ENCODE measurements at regions not wholly inside any gene's neighbourhood (a gene's known extent, or its start where the extent isn't known, plus 50 kb on each side); places are given as distances from the start of the nearest gene placed in this dataset.

- H2AK5ac ChIP-seq (ENCODE audit: low read length), result no peak overlapping the region
- whole genome bisulfite sequencing (ENCODE audit: extremely low coverage, insufficient coverage, low lambda C conversion rate), result no CpG with 5 or more reads among the region's 2 CpGs
Measured at GRCh38 chr18:70617020-70617763, 328.3 kb downstream of the SOCS6 start.

GRCh38 chr18:70600225-70600925, 311.5 kb downstream of the SOCS6 start:
- Histone ChIP-seq H2BK5ac (ENCODE audit: low read length) (no peak overlapping the region), H4K8ac (ENCODE audit: low read depth, low read length) (no peak overlapping the region), H3K9ac (ENCODE audit: low read length) (no peak overlapping the region), H2AK5ac (ENCODE audit: low read length) (no peak overlapping the region), H3K4ac (ENCODE audit: low read depth, low read length) (no peak overlapping the region), H3K23ac (ENCODE audit: low read length) (no peak overlapping the region), H4K5ac (ENCODE audit: low read length) (no peak overlapping the region), H3K18ac (ENCODE audit: low read length) (no peak overlapping the region), H3K36me3 (ENCODE audit: control insufficient read depth, insufficient read depth, low read length) (no peaks in the 10 kb centered on the region), H3K27me3 (ENCODE audit: insufficient read depth, low read length, poor library complexity) (no peaks in the 10 kb centered on the region), H3K79me2 (ENCODE audit: control insufficient read depth, insufficient read depth, low read length) (no peaks in the 10 kb centered on the region), H3K4me3 (ENCODE audit: low read length) (no peak overlapping the region), H3K79me1 (ENCODE audit: low read length) (no peaks in the 10 kb centered on the region), H3K56ac (ENCODE audit: low read length) (no peak overlapping the region), H3K4me2 (ENCODE audit: low read length) (no peak overlapping the region), H3K4me1 (ENCODE audit: control insufficient read depth, low read depth, low read length) (no peaks in the 10 kb centered on the region), H3K27ac (ENCODE audit: low read depth, low read length) (no peak overlapping the region), H2BK120ac (ENCODE audit: low read depth, low read length) (no peak overlapping the region), H2BK15ac (replicated peaks; ENCODE audit: low read depth) (no peak overlapping the region)
- no CpG with 5 or more reads among the region's 1 CpG for WGBS (ENCODE audit: extremely low coverage, insufficient coverage, low lambda C conversion rate)
- no peak for DNase-seq

More at GRCh38 chr18:70617020-70617763, 328.3 kb downstream of the SOCS6 start:
- no peak overlapping the region for H2BK120ac ChIP-seq (ENCODE audit: low read depth, low read length)
- no peaks in the 10 kb centered on the region for H3K79me2 ChIP-seq (ENCODE audit: control insufficient read depth, insufficient read depth, low read length)
- H3K9ac ChIP-seq (ENCODE audit: low read length), result no peak overlapping the region
- H3K4ac ChIP-seq (ENCODE audit: low read depth, low read length), result no peak overlapping the region
- H3K4me2 ChIP-seq (ENCODE audit: low read length), result no peak overlapping the region
- H4K8ac ChIP-seq (ENCODE audit: low read depth, low read length), result no peak overlapping the region
- no peak overlapping the region for H3K4me3 ChIP-seq (ENCODE audit: low read length)
- no peak overlapping the region for H3K27ac ChIP-seq (ENCODE audit: low read depth, low read length)
- no peak overlapping the region for H3K23ac ChIP-seq (ENCODE audit: low read length)
- no peak overlapping the region for H2BK15ac ChIP-seq (replicated peaks; ENCODE audit: low read depth)
- H3K36me3 ChIP-seq (ENCODE audit: control insufficient read depth, insufficient read depth, low read length), result no peaks in the 10 kb centered on the region
- H3K27me3 ChIP-seq (ENCODE audit: insufficient read depth, low read length, poor library complexity), result no peaks in the 10 kb centered on the region
- no peak overlapping the region for H3K18ac ChIP-seq (ENCODE audit: low read length)
- H3K79me1 ChIP-seq (ENCODE audit: low read length), result no peaks in the 10 kb centered on the region
- no peak overlapping the region for H3K56ac ChIP-seq (ENCODE audit: low read length)
- H4K5ac ChIP-seq (ENCODE audit: low read length), result no peak overlapping the region
- H2BK5ac ChIP-seq (ENCODE audit: low read length), result no peak overlapping the region
- no peak for DNase-seq
- H3K4me1 ChIP-seq (ENCODE audit: control insufficient read depth, low read depth, low read length), result no peaks in the 10 kb centered on the region

- Histone ChIP-seq H3K27me3 (ENCODE audit: insufficient read depth, low read length, poor library complexity) (no peaks in the 10 kb centered on the region), H2BK5ac (ENCODE audit: low read length) (no peak overlapping the region), H2BK120ac (ENCODE audit: low read depth, low read length) (no peak overlapping the region), H3K79me1 (ENCODE audit: low read length) (no peaks in the 10 kb centered on the region), H3K4me2 (ENCODE audit: low read length) (no peak overlapping the region), H3K36me3 (ENCODE audit: control insufficient read depth, insufficient read depth, low read length) (no peaks in the 10 kb centered on the region), H3K4ac (ENCODE audit: low read depth, low read length) (no peak overlapping the region), H3K23ac (ENCODE audit: low read length) (no peak overlapping the region), H4K8ac (ENCODE audit: low read depth, low read length) (no peak overlapping the region), H3K56ac (ENCODE audit: low read length) (no peak overlapping the region), H2AK5ac (ENCODE audit: low read length) (no peak overlapping the region), H3K18ac (ENCODE audit: low read length) (no peak overlapping the region), H2BK15ac (replicated peaks; ENCODE audit: low read depth) (no peak overlapping the region), H3K27ac (ENCODE audit: low read depth, low read length) (no peak overlapping the region), H3K4me1 (ENCODE audit: control insufficient read depth, low read depth, low read length) (no peaks in the 10 kb centered on the region), H3K79me2 (ENCODE audit: control insufficient read depth, insufficient read depth, low read length) (no peaks in the 10 kb centered on the region), H3K9ac (ENCODE audit: low read length) (no peak overlapping the region), H3K4me3 (ENCODE audit: low read length) (no peak overlapping the region), H4K5ac (ENCODE audit: low read length) (no peak overlapping the region)
- no peak for DNase-seq
Measured at GRCh38 chr18:70598406-70598805, 309.6 kb downstream of the SOCS6 start.

- H3K27ac ChIP-seq (ENCODE audit: low read depth, low read length), result no peak overlapping the region
- H3K4me3 ChIP-seq (ENCODE audit: low read length), result no peak overlapping the region
- no peak overlapping the region for H3K4me2 ChIP-seq (ENCODE audit: low read length)
- H3K79me1 ChIP-seq (ENCODE audit: low read length), result no peaks in the 10 kb centered on the region
- no peaks in the 10 kb centered on the region for H3K79me2 ChIP-seq (ENCODE audit: control insufficient read depth, insufficient read depth, low read length)
- no peak overlapping the region for H3K4ac ChIP-seq (ENCODE audit: low read depth, low read length)
- no peak overlapping the region for H3K9ac ChIP-seq (ENCODE audit: low read length)
- H3K18ac ChIP-seq (ENCODE audit: low read length), result no peak overlapping the region
- H3K36me3 ChIP-seq (ENCODE audit: control insufficient read depth, insufficient read depth, low read length), result no peaks in the 10 kb centered on the region
- no peak overlapping the region for H3K56ac ChIP-seq (ENCODE audit: low read length)
- no peak for DNase-seq
- H4K5ac ChIP-seq (ENCODE audit: low read length), result no peak overlapping the region
- H2BK120ac ChIP-seq (ENCODE audit: low read depth, low read length), result no peak overlapping the region
- H2BK15ac ChIP-seq (replicated peaks; ENCODE audit: low read depth), result no peak overlapping the region
- no peaks in the 10 kb centered on the region for H3K4me1 ChIP-seq (ENCODE audit: control insufficient read depth, low read depth, low read length)
- no peak overlapping the region for H4K8ac ChIP-seq (ENCODE audit: low read depth, low read length)
- no peak overlapping the region for H2AK5ac ChIP-seq (ENCODE audit: low read length)
- no peaks in the 10 kb centered on the region for H3K27me3 ChIP-seq (ENCODE audit: insufficient read depth, low read length, poor library complexity)
- H3K23ac ChIP-seq (ENCODE audit: low read length), result no peak overlapping the region
- no peak overlapping the region for H2BK5ac ChIP-seq (ENCODE audit: low read length)
- no CpG with 5 or more reads among the region's 2 CpGs for WGBS (ENCODE audit: extremely low coverage, insufficient coverage, low lambda C conversion rate)
Measured at GRCh38 chr18:70582981-70583380, 294.1 kb downstream of the SOCS6 start.

- Histone ChIP-seq H3K4me1 (ENCODE audit: control insufficient read depth, low read depth, low read length) (no peaks in the 10 kb centered on the region), H3K4me3 (ENCODE audit: low read length) (no peak overlapping the region), H3K36me3 (ENCODE audit: control insufficient read depth, insufficient read depth, low read length) (no peaks in the 10 kb centered on the region), H3K79me2 (ENCODE audit: control insufficient read depth, insufficient read depth, low read length) (no peaks in the 10 kb centered on the region), H3K18ac (ENCODE audit: low read length) (no peak overlapping the region), H3K9ac (ENCODE audit: low read length) (no peak overlapping the region), H3K79me1 (ENCODE audit: low read length) (no peaks in the 10 kb centered on the region), H4K5ac (ENCODE audit: low read length) (no peak overlapping the region), H3K56ac (ENCODE audit: low read length) (no peak overlapping the region), H2BK120ac (ENCODE audit: low read depth, low read length) (no peak overlapping the region), H3K4me2 (ENCODE audit: low read length) (no peak overlapping the region), H2BK15ac (replicated peaks; ENCODE audit: low read depth) (no peak overlapping the region), H2BK5ac (ENCODE audit: low read length) (no peak overlapping the region), H3K4ac (ENCODE audit: low read depth, low read length) (no peak overlapping the region), H3K23ac (ENCODE audit: low read length) (no peak overlapping the region), H3K27me3 (ENCODE audit: insufficient read depth, low read length, poor library complexity) (no peaks in the 10 kb centered on the region), H4K8ac (ENCODE audit: low read depth, low read length) (no peak overlapping the region), H2AK5ac (ENCODE audit: low read length) (no peak overlapping the region), H3K27ac (ENCODE audit: low read depth, low read length) (no peak overlapping the region)
- no CpG with 5 or more reads among the region's 6 CpGs for WGBS (ENCODE audit: extremely low coverage, insufficient coverage, low lambda C conversion rate)
- DNase-seq, result peak; percentile 67
Measured at GRCh38 chr18:70578480-70578879, 289.6 kb downstream of the SOCS6 start.
